K562 (cell line): ENCODE measurements at regions not wholly inside any gene's neighbourhood (a gene's known extent, or its start where the extent isn't known, plus 50 kb on each side); places are given as distances from the start of the nearest gene placed in this dataset.

Experiments used
- ATAC-seq: fragments of 200-7000 bp; cut with Tn5 transposase; 3 replicates; pipeline ENCODE4 v1.9.1; 2020; ENCODE audit warnings: moderate library complexity
- BruUV-seq: library from RNA; stranded (reverse); fragments of 400-500 nt; replicated peaks from 2 replicates; lab custom pipeline; 2021; lab: Mats Ljungman, UMichigan
- CTCF ChIA-PET: fragments of 300-600 bp; formaldehyde crosslinking; extraction: SDS; loops from one replicate; lab custom pipeline; 2021; ENCODE audit warnings: low intra/inter-chr PET ratio; lab: Yijun Ruan, JAX
- POLR2A ChIA-PET: fragments of 300-600, 350-650 bp; sonication (Branson Sonifier 250); formaldehyde crosslinking; extraction: SDS; loops from one replicate; lab custom pipeline; 2021; ENCODE audit warnings: antibody characterized with exemption, inconsistent platforms; lab: Yijun Ruan, JAX
- DNase-seq, 4 experiments: peaks; one replicate each; pipeline versions ENCODE4 v3.0.0 to v3.0.0-alpha.2; 2011 to 2018; ENCODE audit warnings: low spot score in 3 of 4, mixed read lengths in 3 of 4; ENCODE audit errors: extremely low read depth in 1 of 4
- FAIRE-seq: peaks from 2 replicates; lab custom pipeline; 2011; peaks lifted over from hg19 to GRCh38; lab: Jason Lieb, UNC
- H2AFZ ChIP-seq: 2 replicates; pipeline ENCODE4 v1.6.0; 2011; ENCODE audit warnings: low read depth, low read length, control low read depth, inconsistent platforms
- H3K27ac ChIP-seq: fragments of 200-600 bp; 3 replicates; pipeline ENCODE4 v1.8.0; 2011; ENCODE audit warnings: low read depth, mild to moderate bottlenecking, control low read depth, inconsistent platforms, low read length, moderate library complexity, mixed read lengths; ENCODE audit errors: extremely low read depth
- H3K27me3 ChIP-seq, 2 experiments: fragments of 300-600 bp in 1 of 2; 2 replicates in 1 of 2; 3 replicates in 1 of 2; pipeline versions ENCODE4 v1.6.0 to v1.8.0; 2011; ENCODE audit warnings: inconsistent platforms in 2 of 2, low read length in 2 of 2, mild to moderate bottlenecking in 1 of 2, mixed read lengths in 1 of 2, moderate library complexity in 1 of 2; ENCODE audit not compliant: control insufficient read depth in 2 of 2, insufficient read depth in 2 of 2
- H3K36me3 ChIP-seq: fragments of 300-600 bp; 3 replicates; pipeline ENCODE4 v1.8.0; 2011; ENCODE audit warnings: mild to moderate bottlenecking, low read length, inconsistent platforms; ENCODE audit not compliant: control insufficient read depth, insufficient read depth
- H3K4me1 ChIP-seq, 2 experiments: fragments of 200-600 bp in 1 of 2; replicated peaks in 1 of 2; 2 replicates in 1 of 2; 3 replicates in 1 of 2; pipeline versions ENCODE4 v1.5.1 to v1.8.0; 2011; ENCODE audit warnings: inconsistent platforms in 2 of 2, low read length in 2 of 2, mild to moderate bottlenecking in 1 of 2, mixed read lengths in 1 of 2, moderate library complexity in 1 of 2; ENCODE audit not compliant: control insufficient read depth in 2 of 2, insufficient read depth in 2 of 2
- H3K4me2 ChIP-seq: 2 replicates; pipeline ENCODE4 v1.6.1; 2011; ENCODE audit warnings: low read length, control low read depth, inconsistent platforms, mixed read lengths; ENCODE audit not compliant: insufficient read depth
- H3K4me3 ChIP-seq: fragments of 200-600 bp; sonication (generic), shearing (Covaris generic); 2 replicates; pipeline ENCODE4 v1.5.1; 2016; ENCODE audit warnings: control low read depth, inconsistent platforms
- H3K79me2 ChIP-seq: fragments of 200-600 bp; 3 replicates; pipeline ENCODE4 v1.8.0; 2011; ENCODE audit warnings: low read length, inconsistent platforms; ENCODE audit not compliant: control insufficient read depth, insufficient read depth
- H3K9ac ChIP-seq, 2 experiments: 2 replicates each; pipeline versions ENCODE4 v1.6.0 to v1.6.1; 2011; ENCODE audit warnings: low read depth in 2 of 2, low read length in 2 of 2, control low read depth in 1 of 2, inconsistent platforms in 1 of 2, mild to moderate bottlenecking in 1 of 2, mixed read lengths in 1 of 2; ENCODE audit not compliant: insufficient read depth in 1 of 2
- H3K9me1 ChIP-seq: one replicate; pipeline ENCODE4 v1.6.0; 2011; ENCODE audit warnings: inconsistent platforms, mild to moderate bottlenecking, low read length, moderate library complexity; ENCODE audit not compliant: control insufficient read depth, insufficient read depth
- H3K9me3 ChIP-seq: replicated peaks from 2 replicates; pipeline ENCODE4 v1.5.1; 2011; ENCODE audit warnings: low read depth, low read length, inconsistent platforms; ENCODE audit not compliant: control insufficient read depth, insufficient read depth
- H4K20me1 ChIP-seq: replicated peaks from 2 replicates; pipeline ENCODE4 v1.6.1; 2011; ENCODE audit warnings: low read length, inconsistent platforms, mixed read lengths; ENCODE audit not compliant: control insufficient read depth, insufficient read depth
- CCAR2 ChIP-seq: fragments of 200-400 bp; formaldehyde crosslinking; IDR thresholded peaks from 2 replicates; pipeline ENCODE4 v1.6.1; 2017; ENCODE audit warnings: mild to moderate bottlenecking, low read depth, low read length
- ELK3 ChIP-seq: fragments of 450-650 bp; formaldehyde crosslinking; IDR thresholded peaks from 2 replicates; pipeline ENCODE4 v1.4.0; 2020; ENCODE audit warnings: mild to moderate bottlenecking
- FOXP1 ChIP-seq: sonication (generic); formaldehyde crosslinking; IDR thresholded peaks from 2 replicates; pipeline ENCODE4 v1.8.0; 2022; ENCODE audit warnings: mild to moderate bottlenecking, missing genetic modification reagents
- FUS ChIP-seq: fragments of 200-400 bp; formaldehyde crosslinking; optimal IDR thresholded peaks from 2 replicates; pipeline ENCODE3; 2017; ENCODE audit warnings: low read depth, low read length
- KLF10 ChIP-seq: fragments of 250-450 bp; sonication (Bioruptor Pico); IDR thresholded peaks from 2 replicates; pipeline ENCODE4 v1.6.1; 2021; ENCODE audit warnings: matching md5 sums
- MEF2A ChIP-seq: IDR thresholded peaks from 2 replicates; pipeline ENCODE4 v1.6.1; 2011; ENCODE audit warnings: low read depth, mild to moderate bottlenecking, low read length, moderate library complexity; ENCODE audit not compliant: control insufficient read depth
- MTA1 ChIP-seq: fragments of 450-650 bp; IDR thresholded peaks from 2 replicates; pipeline ENCODE4 v1.6.1; 2017; ENCODE audit warnings: borderline replicate concordance
- NCOA6 ChIP-seq: fragments of 450-650 bp; IDR thresholded peaks from 2 replicates; pipeline ENCODE4 v1.6.1; 2017; ENCODE audit warnings: mild to moderate bottlenecking
- PKNOX1 ChIP-seq: fragments of 450-650 bp; IDR thresholded peaks from 2 replicates; pipeline ENCODE4 v1.6.1; 2016
- POLR2B ChIP-seq: fragments of 450-650 bp; IDR thresholded peaks from 2 replicates; pipeline ENCODE4 v1.6.1; 2018; ENCODE audit warnings: low read depth; ENCODE audit not compliant: partially characterized antibody
- RBFOX2 ChIP-seq: fragments of 200-400 bp; formaldehyde crosslinking; IDR thresholded peaks from 2 replicates; pipeline ENCODE4 v1.6.1; 2017; ENCODE audit warnings: low read depth, mild to moderate bottlenecking, low read length, moderate library complexity
- RBM14 ChIP-seq: fragments of 200-400 bp; formaldehyde crosslinking; IDR thresholded peaks from 2 replicates; pipeline ENCODE4 v1.6.1; 2018; ENCODE audit warnings: low read depth, mild to moderate bottlenecking, low read length, moderate library complexity, borderline replicate concordance; ENCODE audit not compliant: insufficient read depth
- SMARCC2 ChIP-seq: fragments of 450-650 bp; IDR thresholded peaks from 2 replicates; pipeline ENCODE4 v1.6.1; 2017; ENCODE audit warnings: antibody characterized with exemption, moderate library complexity, mild to moderate bottlenecking, low read depth
- ZNF143 ChIP-seq: sonication (generic); formaldehyde crosslinking; IDR thresholded peaks from 2 replicates; pipeline ENCODE4 v1.9.0; 2022; ENCODE audit warnings: mild to moderate bottlenecking, missing genetic modification reagents
- ZNF354B ChIP-seq: fragments of 250-450 bp; sonication (Bioruptor Pico); IDR thresholded peaks from 2 replicates; pipeline ENCODE4 v1.4.0; 2020
- ZNF551 ChIP-seq: fragments of 250-450 bp; sonication (Bioruptor Pico); IDR thresholded peaks from 2 replicates; pipeline ENCODE4 v1.5.0; 2021; ENCODE audit warnings: mild to moderate bottlenecking, moderate library complexity
- ZNF780A ChIP-seq: fragments of 250-450 bp; sonication (Bioruptor Pico); IDR thresholded peaks from 2 replicates; pipeline ENCODE4 v1.5.0; 2021; ENCODE audit warnings: mild to moderate bottlenecking
- in situ Hi-C: fragments of 300-500 bp; cut with MboI; formaldehyde crosslinking; loops from 4 replicates; pipeline ENCODE4 v1.15.0; 2018; ENCODE audit warnings: inconsistent platforms, mixed read lengths
- intact Hi-C: fragments of 100-400 bp; cut with micrococcal nuclease; formaldehyde crosslinking; loops from 2 replicates; pipeline ENCODE4 v1.14.2; 2022

- POLR2A ChIA-PET, result no interaction called here
- H3K9ac ChIP-seq, result no peak overlapping the region
- H2AFZ ChIP-seq, result no peak overlapping the region
- no TSS peak for BruUV-seq
- no peaks in the 10 kb centered on the region for H3K36me3 ChIP-seq
- H3K27ac ChIP-seq, result no peak overlapping the region
- ATAC-seq (no peak), DNase-seq (no peak), FAIRE-seq (no peak)
- H3K79me2 ChIP-seq, result no peaks in the 10 kb centered on the region
- H4K20me1 ChIP-seq, result no peaks in the 10 kb centered on the region
- intact Hi-C loops, result no loop called here
- no peaks in the 10 kb centered on the region; the same call in 1 of the 2 replicates for H3K9me3 ChIP-seq
- no peaks in the 10 kb centered on the region for H3K4me1 ChIP-seq
- H3K4me3 ChIP-seq, result no peak overlapping the region
- no peaks in the 10 kb centered on the region for H3K27me3 ChIP-seq
- CTCF ChIA-PET, result no interaction called here
- TF ChIP-seq ZNF551 (no peak), FOXP1 (CRISPR knock-in tag) (no peak), PKNOX1 (no peak), POLR2B (no peak), RBFOX2 (no peak), ZNF143 (no peak), CCAR2 (no peak), MEF2A (no peak), RBM14 (no peak), FUS (no peak), MTA1 (no peak), NCOA6 (no peak), SMARCC2 (no peak), KLF10 (no peak), ZNF780A (CRISPR knock-in tag) (no peak), ELK3 (CRISPR knock-in tag) (no peak), ZNF354B (CRISPR knock-in tag) (no peak)
- H3K4me2 ChIP-seq, result no peak overlapping the region
- in situ Hi-C loops, result no loop called here
- no peaks in the 10 kb centered on the region for H3K9me1 ChIP-seq
Measured at GRCh38 chr3:7927864-7928263, 573.8 kb upstream of the LMCD1 start.
